GM18861 (cell line): ENCODE measurements at regions not wholly inside any gene's neighbourhood (a gene's known extent, or its start where the extent isn't known, plus 50 kb on each side); places are given as distances from the start of the nearest gene placed in this dataset.
"Not testable (repeated sequence)": the region's sequence is repeated elsewhere in the genome, so short reads cannot be mapped to it uniquely, and the experiment has no call there.

Experiments used
- ATAC-seq: cut with Tn5 transposase; IDR thresholded peaks from one replicate; pipeline ENCODE4 v1.9.1; 2021; ENCODE audit not compliant: unreplicated experiment

GRCh38 chr11:121870206-121871045 lies 245.6 kb downstream of the BLID start:
- no peak for ATAC-seq

DNA sequence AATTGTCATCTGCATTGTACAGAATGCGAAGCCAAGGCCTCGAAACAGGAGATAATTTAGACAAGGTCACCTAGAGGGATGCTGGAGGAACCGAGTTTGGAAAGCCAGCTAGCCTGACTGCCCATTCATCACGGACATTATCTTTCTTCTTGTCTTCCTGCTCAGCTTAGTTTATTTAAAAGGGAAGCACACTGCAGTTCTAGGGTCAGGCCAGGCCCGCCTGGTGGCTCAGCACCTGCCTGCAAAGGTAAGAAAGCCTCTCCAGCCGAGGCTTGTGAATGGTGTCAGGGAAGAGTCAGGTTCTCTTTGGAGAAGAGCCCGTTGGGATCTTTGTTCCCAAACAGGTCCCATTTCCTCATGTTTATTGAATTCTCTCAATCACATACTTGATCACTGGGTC lies 246.5 kb downstream of the BLID start:
- no peak for ATAC-seq

DNA sequence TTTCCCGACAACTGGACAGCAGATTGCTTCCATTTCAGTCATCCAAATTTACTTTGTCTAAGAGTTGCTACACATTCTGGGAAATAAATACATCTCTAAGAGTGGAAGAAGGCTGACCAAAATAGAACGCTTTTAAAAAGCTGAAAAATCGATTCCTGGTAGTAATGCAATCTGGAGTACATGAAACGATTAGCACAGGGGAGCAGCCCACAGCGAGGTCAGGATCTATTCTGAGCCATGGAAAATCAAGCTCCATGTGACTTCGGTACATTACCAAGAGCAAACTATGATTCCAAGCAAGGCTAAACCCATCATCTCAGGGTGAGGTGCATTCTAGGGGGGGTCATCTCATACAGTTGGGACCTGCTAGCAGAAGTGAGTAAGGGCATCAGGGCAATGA lies 249.3 kb downstream of the BLID start:
- ATAC-seq = no peak

- ATAC-seq = no peak
Measured at GRCh38 chr11:121864660-121865059, 251.4 kb downstream of the BLID start.

DNA sequence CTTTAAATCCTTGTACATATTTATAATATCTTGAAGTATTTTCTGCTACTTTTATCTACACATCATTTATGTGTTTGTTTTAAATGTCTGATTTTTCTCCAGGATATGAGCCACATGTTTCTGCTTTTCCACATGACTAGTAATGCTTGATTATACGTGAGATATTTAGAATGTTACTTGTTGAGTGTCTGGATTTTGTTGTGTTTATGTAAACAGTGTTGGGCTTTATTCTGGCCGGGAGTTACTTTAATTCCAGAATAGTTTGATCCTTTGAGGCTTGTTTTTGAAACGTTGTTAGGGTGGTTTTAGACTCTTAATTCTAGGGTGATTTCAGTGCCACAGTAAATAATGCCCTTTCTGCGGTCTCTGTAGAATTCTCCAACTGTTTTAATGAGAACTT lies 252.9 kb downstream of the BLID start:
- no peak for ATAC-seq

DNA sequence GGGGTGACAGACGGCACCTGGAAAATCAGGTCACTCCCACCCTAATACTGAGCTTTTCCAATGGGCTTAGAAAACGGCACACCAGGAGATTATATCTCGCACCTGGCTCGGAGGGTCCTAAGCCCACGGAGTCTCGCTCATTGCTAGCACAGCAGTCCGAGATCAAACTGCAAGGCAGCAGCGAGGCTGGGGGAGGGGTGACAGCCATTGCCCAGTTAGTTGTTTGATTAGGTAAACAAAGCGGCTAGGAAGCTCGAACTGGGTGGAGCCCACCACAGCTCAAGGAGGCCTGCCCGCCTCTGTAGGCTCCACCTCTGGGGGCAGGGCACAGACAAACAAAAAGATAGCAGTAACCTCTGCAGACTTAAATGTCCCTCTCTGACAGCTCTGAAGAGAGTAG lies 260.9 kb downstream of the BLID start:
- not testable (repeated sequence) for ATAC-seq

- no peak for ATAC-seq
Measured at GRCh38 chr11:121844016-121844415, 272.0 kb downstream of the BLID start.

- ATAC-seq = no peak
Measured at GRCh38 chr11:121842192-121842585, 273.8 kb downstream of the BLID start.

DNA sequence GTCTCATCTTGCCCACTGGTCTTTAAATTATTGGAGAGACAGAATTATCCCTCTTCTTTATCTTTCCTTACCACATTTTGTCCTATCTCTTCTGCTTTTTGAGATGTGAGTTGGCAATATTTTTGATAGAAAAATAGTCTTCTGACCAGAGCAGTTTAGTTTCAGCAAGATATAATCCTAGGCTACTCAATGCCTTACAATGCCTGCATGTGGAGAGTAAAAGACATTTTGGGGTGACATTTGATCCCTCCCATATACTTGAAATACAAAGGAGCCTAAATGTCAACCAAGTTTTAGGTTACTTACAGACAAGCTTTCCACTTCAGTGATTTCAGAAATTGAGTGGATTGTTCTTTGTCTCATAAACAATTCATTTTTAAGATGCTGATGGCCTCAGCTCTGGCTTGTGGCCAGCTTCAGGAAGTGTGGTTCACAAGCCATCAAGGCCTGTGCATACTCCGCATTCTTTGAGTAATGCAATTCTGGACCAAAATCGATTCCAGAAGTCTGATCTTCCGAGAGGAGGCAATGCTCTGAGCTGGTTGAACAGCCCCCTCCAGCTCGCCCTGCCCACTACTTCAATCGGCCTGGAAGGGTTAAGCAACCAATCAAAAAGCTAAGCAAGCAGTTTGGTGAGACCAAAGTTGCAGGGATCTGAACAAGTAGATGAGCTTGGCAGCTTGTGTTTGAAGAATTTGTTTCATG lies 274.4 kb downstream of the BLID start:
- no peak for ATAC-seq

DNA sequence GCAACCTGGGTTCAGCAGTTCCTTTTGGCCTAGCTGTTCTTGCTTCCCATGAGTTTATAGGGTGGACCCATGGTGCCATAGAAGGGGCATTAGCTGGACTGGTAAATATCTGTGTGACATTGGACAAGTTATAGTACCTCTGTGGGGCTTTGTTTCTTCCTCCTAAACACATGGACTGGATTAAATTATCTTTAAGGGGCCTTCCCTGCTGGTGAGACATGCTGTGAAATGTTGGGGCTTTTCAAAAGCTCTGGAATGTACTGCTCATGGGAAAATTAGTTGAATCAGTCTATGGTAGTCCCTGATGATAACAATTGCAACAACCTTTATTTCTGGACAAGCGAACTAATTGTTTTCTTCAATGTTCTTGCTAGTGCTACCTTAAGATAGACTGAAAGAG lies 276.2 kb downstream of the BLID start:
- no peak for ATAC-seq

DNA sequence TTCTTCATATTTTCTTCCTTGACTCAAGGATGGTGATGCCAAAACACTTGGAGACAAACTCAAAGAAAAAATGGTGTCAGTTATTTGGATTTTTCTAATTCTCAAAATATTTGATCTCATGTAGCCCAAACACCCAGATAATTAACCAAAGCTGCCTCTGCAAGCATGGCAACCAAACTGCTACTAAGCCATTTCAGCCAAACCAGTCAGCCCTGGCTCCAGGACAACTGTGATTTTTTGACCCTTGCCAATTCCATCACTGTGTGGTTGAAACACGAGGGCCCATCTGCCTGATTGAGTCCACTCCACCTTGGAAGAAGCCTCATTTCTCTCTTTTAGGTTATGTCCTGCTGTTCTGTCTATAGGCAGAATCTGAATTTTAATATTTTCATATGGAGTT lies 277.4 kb downstream of the BLID start:
- ATAC-seq = no peak

DNA sequence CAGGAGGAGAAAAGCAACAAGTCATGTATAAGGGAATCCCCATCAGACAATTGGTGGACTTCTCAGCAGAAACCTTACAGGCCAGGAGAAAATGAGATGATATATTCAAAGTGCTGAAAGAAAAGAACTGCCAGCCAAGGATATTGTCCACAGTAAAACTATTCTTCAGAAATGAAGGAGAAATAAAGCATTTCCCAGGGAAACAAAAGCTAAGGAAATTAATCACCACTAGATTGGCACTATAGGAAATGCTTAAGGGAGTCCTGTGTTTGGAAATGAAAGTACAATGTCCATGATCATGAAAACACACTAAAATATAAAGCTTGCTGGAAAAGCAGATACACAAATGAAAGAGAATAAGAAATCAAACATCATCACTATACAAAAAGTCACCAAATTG lies 282.0 kb downstream of the BLID start:
- no peak for ATAC-seq

GRCh38 chr11:121829159-121829643 lies 286.8 kb downstream of the BLID start:
- no peak for ATAC-seq

DNA sequence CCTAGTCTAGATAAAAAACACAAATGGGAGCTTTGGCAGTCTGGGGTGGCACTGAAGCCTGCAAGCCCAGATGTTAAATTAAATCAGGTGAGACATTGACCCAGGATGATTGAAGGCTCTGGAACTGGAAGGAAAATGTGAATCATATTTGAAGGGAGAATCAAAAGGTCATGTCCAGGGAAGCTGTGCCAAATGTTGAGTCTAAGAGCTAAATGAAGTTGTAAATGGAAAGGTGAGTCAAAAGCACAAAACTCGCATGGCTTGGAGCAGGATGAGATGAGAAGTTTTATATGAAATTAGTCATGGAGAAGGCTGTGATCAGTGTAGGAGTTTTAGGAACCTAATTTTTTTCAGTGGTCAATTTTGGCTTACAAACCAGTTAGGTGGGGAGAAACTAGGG lies 301.1 kb downstream of the BLID start:
- no peak for ATAC-seq

GRCh38 chr11:121814296-121814695 lies 301.7 kb downstream of the BLID start:
- no peak for ATAC-seq

GRCh38 chr11:121810291-121810690 lies 305.7 kb downstream of the BLID start:
- ATAC-seq = no peak

- ATAC-seq = no peak
Measured at GRCh38 chr11:121808096-121808495, 307.9 kb downstream of the BLID start.

DNA sequence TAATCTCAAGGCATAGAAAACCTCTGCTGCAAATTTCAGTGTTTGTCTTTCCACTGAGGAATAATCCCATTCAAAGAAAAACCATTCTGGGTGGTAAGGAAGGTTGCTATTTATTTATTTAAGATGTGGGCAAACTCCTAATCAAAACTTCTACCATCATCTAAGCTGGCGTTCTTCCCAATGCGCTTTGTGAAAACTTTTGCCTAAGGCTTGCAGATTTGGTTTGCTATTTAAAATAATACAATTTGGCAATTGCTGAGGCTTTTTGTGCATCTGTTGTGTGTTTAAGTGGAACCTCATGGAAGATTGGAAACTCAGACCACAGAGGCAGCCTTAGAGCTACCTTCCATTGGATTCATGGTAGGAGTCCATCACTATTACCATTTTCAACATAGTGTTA lies 309.0 kb downstream of the BLID start:
- no peak for ATAC-seq

DNA sequence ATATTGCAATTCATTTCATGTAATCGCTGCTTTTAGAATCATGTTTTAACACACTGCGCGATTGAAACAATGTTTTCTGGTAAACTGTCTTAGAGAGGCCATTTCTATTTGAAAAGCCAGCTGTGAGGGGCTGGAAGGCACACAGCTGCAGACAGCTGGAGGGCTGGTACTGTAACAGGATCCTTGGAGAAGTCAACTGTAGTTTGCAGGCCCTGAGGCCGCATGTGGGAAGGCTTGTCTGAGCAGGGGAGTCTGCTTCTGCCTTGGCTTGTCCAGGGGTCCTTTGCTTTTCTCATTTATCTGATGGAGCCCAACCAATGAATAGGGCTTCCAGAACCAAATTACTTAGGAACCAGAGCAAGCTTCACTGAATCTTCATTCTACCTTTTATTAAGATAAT lies 313.5 kb downstream of the BLID start:
- ATAC-seq = no peak

GRCh38 chr11:121801781-121802180 lies 314.2 kb downstream of the BLID start:
- no peak for ATAC-seq

- ATAC-seq = no peak
Measured at GRCh38 chr11:121801394-121801748, 314.6 kb downstream of the BLID start.

- no peak for ATAC-seq
Measured at GRCh38 chr11:121800731-121801393, 315.2 kb downstream of the BLID start.
